ENCODE measurements at regions not wholly inside any gene's neighbourhood (a gene's known extent, or its start where the extent isn't known, plus 50 kb on each side); places are given as distances from the start of the nearest gene placed in this dataset.
A peak's percentile ranks its signal among the peaks of the same experiment; 100 is the strongest.
"Not testable (repeated sequence)": the region's sequence is repeated elsewhere in the genome, so short reads cannot be mapped to it uniquely, and the experiment has no call there.

- no peak for DNase-seq (ENCODE audit: low read depth in 2 of 2)
These were observed 179.1 kb downstream of the FASLG start for GRCh38 chr1:172837816-172838679.

GRCh38 chr1:172838680-172839313 lies 179.9 kb downstream of the FASLG start:
- DNase-seq (ENCODE audit: low read depth in 2 of 2) = no peak

- not testable (repeated sequence) for DNase-seq (ENCODE audit: low read depth in 2 of 2)
These were observed 180.7 kb downstream of the FASLG start for GRCh38 chr1:172839639-172840038.

- DNase-seq (ENCODE audit: low read depth in 2 of 2) = no peak
These were observed 184.5 kb downstream of the FASLG start for GRCh38 chr1:172843444-172843843.

- peak; percentile 19 to 58 for DNase-seq (ENCODE audit: low read depth in 2 of 2)
These were observed 186.5 kb downstream of the FASLG start for GRCh38 chr1:172845371-172845770.

GRCh38 chr1:172845865-172846264 lies 187.0 kb downstream of the FASLG start:
- no peak for DNase-seq (ENCODE audit: low read depth in 2 of 2)

- DNase-seq (ENCODE audit: low read depth in 2 of 2) = not testable (repeated sequence)
These were observed 188.9 kb downstream of the FASLG start for GRCh38 chr1:172847814-172848213.

GRCh38 chr1:172849653-172850052 lies 190.8 kb downstream of the FASLG start:
- DNase-seq (ENCODE audit: low read depth in 2 of 2) = no peak

- no peak for DNase-seq (ENCODE audit: low read depth in 2 of 2)
These were observed 192.2 kb downstream of the FASLG start for GRCh38 chr1:172851077-172851476.

- DNase-seq (ENCODE audit: low read depth in 2 of 2) = no peak
These were observed 193.0 kb downstream of the FASLG start for GRCh38 chr1:172851856-172852255.

GRCh38 chr1:172855983-172856382 lies 194.8 kb downstream of the TNFSF18 start:
- DNase-seq (ENCODE audit: low read depth in 2 of 2) = not testable (repeated sequence)

- no peak for DNase-seq (ENCODE audit: low read depth in 2 of 2)
These were observed 187.7 kb downstream of the TNFSF18 start for GRCh38 chr1:172863031-172863430.

GRCh38 chr1:172867216-172867818 lies 183.4 kb downstream of the TNFSF18 start:
- no peak for DNase-seq (ENCODE audit: low read depth in 2 of 2)

- no peak for DNase-seq (ENCODE audit: low read depth in 2 of 2)
These were observed 179.7 kb downstream of the TNFSF18 start for GRCh38 chr1:172870901-172871606.

GRCh38 chr1:172874950-172875349 lies 175.8 kb downstream of the TNFSF18 start:
- no peak for DNase-seq (ENCODE audit: low read depth in 2 of 2)

- no peak for DNase-seq (ENCODE audit: low read depth in 2 of 2)
These were observed 174.8 kb downstream of the TNFSF18 start for GRCh38 chr1:172875892-172876291.

GRCh38 chr1:172882385-172882784 lies 168.4 kb downstream of the TNFSF18 start:
- no peak for DNase-seq (ENCODE audit: low read depth in 2 of 2)

GRCh38 chr1:172882791-172883386 lies 167.9 kb downstream of the TNFSF18 start:
- no peak for DNase-seq (ENCODE audit: low read depth in 2 of 2)

- DNase-seq (ENCODE audit: low read depth in 2 of 2) = no peak
These were observed 167.4 kb downstream of the TNFSF18 start for GRCh38 chr1:172883387-172883791.

GRCh38 chr1:172883844-172884243 lies 166.9 kb downstream of the TNFSF18 start:
- DNase-seq (ENCODE audit: low read depth in 2 of 2) = no peak

GRCh38 chr1:172885411-172885810 lies 165.3 kb downstream of the TNFSF18 start:
- DNase-seq (ENCODE audit: low read depth in 2 of 2) = no peak

- DNase-seq (ENCODE audit: low read depth in 2 of 2) = no peak
These were observed 164.8 kb downstream of the TNFSF18 start for GRCh38 chr1:172885971-172886370.

Measured in stimulated activated CD4-positive, alpha-beta T cell treated with anti-CD3 and anti-CD28 coated beads, Interleukin-4, amount 100 ng/mL, for 48 hours (primary cell).